ENCODE measurements at regions not wholly inside any gene's neighbourhood (a gene's known extent, or its start where the extent isn't known, plus 50 kb on each side); places are given as distances from the start of the nearest gene placed in this dataset.

GRCh38 chr4:20353646-20354045, 101.9 kb downstream of the SLIT2 start:
- Histone ChIP-seq H3K27ac (ENCODE audit: low read length) (no peak overlapping the region), H3K9me3 (ENCODE audit: control insufficient read depth, low read length) (no peaks in the 10 kb centered on the region), H3K4me3 (ENCODE audit: low read length) (no peak overlapping the region), H3K4me1 (ENCODE audit: control insufficient read depth, insufficient read depth, low read length) (peaks cover 3% of the 10 kb centered on the region), H3K27me3 (ENCODE audit: control insufficient read depth, insufficient read depth) (no peaks in the 10 kb centered on the region)
- ATAC-seq (no peak), DNase-seq (no peak)
- 74% methylated on average over 2 of the region's 2 CpGs for WGBS
- intact Hi-C loops (cut with DNase I), result no loop called here

DNA sequence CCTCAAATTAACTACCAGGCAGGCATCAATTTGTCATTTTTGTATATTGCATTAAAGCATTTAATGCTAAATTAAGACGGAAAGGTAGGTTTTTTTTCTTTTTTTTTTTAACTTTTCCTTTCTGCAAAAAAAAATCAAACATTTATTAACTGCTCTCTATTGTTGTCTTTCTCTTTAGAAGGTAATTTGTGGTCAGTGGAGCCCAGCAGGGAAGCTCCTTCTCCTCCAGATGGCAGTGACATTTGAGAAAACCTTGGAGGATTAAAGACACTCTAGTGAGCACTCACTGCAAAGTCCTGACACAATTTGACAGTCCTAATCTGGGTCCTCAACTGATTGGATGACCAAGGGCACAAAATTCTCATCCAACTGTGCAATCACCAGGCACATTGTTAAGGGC, 102.4 kb downstream of the SLIT2 start:
- no peaks in the 10 kb centered on the region for H3K27me3 ChIP-seq (ENCODE audit: control insufficient read depth, insufficient read depth)
- peaks cover 3% of the 10 kb centered on the region for H3K4me1 ChIP-seq (ENCODE audit: control insufficient read depth, insufficient read depth, low read length)
- no peak for ATAC-seq
- no peak overlapping the region for H3K27ac ChIP-seq (ENCODE audit: low read length)
- intact Hi-C loops (cut with DNase I), result no loop called here
- no peak for DNase-seq
- H3K9me3 ChIP-seq (ENCODE audit: control insufficient read depth, low read length), result no peaks in the 10 kb centered on the region
- no peak overlapping the region for H3K4me3 ChIP-seq (ENCODE audit: low read length)
- 64% methylated on average over 1 of the region's 1 CpG for WGBS

DNA sequence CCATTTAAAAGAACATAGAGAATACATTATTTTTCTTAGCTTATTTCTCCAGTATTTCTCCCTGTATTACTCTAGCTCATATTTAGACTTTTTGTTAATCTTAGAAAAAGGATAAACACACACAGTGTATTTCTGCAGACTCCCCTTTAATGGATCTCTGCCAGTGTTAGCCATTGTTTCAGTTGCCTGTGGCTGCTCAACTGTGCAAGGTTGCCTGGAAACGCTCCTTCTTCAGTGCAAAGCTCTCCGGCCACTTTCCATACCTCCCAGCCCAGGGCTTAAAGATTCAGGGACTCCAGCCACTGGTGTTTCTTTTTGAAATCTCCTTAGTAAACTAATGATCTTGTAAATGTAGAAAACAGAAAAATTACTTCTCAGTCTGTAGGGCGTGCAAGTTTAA, 104.9 kb downstream of the SLIT2 start:
- ATAC-seq (no peak), DNase-seq (no peak)
- WGBS, result 50% methylated on average over 3 of the region's 3 CpGs

GRCh38 chr4:20358110-20358509, 106.4 kb downstream of the SLIT2 start:
- intact Hi-C loops (cut with DNase I), result no loop called here
- no peak overlapping the region for H3K27ac ChIP-seq (ENCODE audit: low read length)
- H3K4me1 ChIP-seq (ENCODE audit: control insufficient read depth, insufficient read depth, low read length), result peaks cover 1% of the 10 kb centered on the region
- H3K27me3 ChIP-seq (ENCODE audit: control insufficient read depth, insufficient read depth), result no peaks in the 10 kb centered on the region
- ATAC-seq, result no peak
- H3K9me3 ChIP-seq (ENCODE audit: control insufficient read depth, low read length), result no peaks in the 10 kb centered on the region
- DNase-seq, result no peak
- no peak overlapping the region for H3K4me3 ChIP-seq (ENCODE audit: low read length)
- WGBS, result 93% methylated on average over 8 of the region's 8 CpGs

More for the DNA sequence above, 104.9 kb downstream of the SLIT2 start:
- intact Hi-C loops (cut with DNase I), result no loop called here
- H3K27me3 ChIP-seq (ENCODE audit: control insufficient read depth, insufficient read depth), result no peaks in the 10 kb centered on the region
- peaks cover 1% of the 10 kb centered on the region for H3K4me1 ChIP-seq (ENCODE audit: control insufficient read depth, insufficient read depth, low read length)
- H3K9me3 ChIP-seq (ENCODE audit: control insufficient read depth, low read length), result no peaks in the 10 kb centered on the region
- H3K27ac ChIP-seq (ENCODE audit: low read length), result no peak overlapping the region
- no peak overlapping the region for H3K4me3 ChIP-seq (ENCODE audit: low read length)

- intact Hi-C loops (cut with DNase I), result no loop called here
- Histone ChIP-seq H3K4me1 (ENCODE audit: control insufficient read depth, insufficient read depth, low read length) (no peaks in the 10 kb centered on the region), H3K27ac (ENCODE audit: low read length) (no peak overlapping the region), H3K4me3 (ENCODE audit: low read length) (no peak overlapping the region), H3K27me3 (ENCODE audit: control insufficient read depth, insufficient read depth) (no peaks in the 10 kb centered on the region), H3K9me3 (ENCODE audit: control insufficient read depth, low read length) (no peaks in the 10 kb centered on the region)
- ATAC-seq (no peak), DNase-seq (no peak)
- WGBS, result 97% methylated on average over 1 of the region's 1 CpG
Observed at GRCh38 chr4:20359692-20360091, 108.0 kb downstream of the SLIT2 start.

DNA sequence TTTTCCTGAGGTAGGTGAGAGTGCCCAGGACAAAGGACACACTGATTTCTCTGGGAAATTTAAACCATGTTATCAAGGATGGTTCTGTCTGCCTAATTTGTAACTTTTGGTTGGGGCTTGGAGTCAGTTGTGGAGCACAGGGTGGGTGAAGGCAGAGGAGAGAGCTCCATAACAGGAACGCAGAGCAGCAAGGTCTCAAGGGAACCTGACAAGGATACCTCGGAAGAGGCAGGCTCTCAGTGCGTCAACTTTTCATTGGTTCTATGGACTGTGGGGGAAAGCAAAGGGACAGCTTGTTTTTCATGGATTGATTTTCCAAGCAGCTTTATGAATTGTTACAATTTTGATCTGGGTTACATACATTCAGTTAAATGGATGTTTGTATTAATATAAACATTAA, 110.4 kb downstream of the SLIT2 start:
- Histone ChIP-seq H3K9me3 (ENCODE audit: control insufficient read depth, low read length) (no peaks in the 10 kb centered on the region), H3K27me3 (ENCODE audit: control insufficient read depth, insufficient read depth) (no peaks in the 10 kb centered on the region), H3K4me1 (ENCODE audit: control insufficient read depth, insufficient read depth, low read length) (no peaks in the 10 kb centered on the region), H3K4me3 (ENCODE audit: low read length) (no peak overlapping the region), H3K27ac (ENCODE audit: low read length) (no peak overlapping the region)
- ATAC-seq (no peak), DNase-seq (no peak)
- intact Hi-C loops (cut with DNase I), result no loop called here
- WGBS, result 90% methylated on average over 3 of the region's 3 CpGs

- Histone ChIP-seq H3K4me3 (ENCODE audit: low read length) (no peak overlapping the region), H3K27ac (ENCODE audit: low read length) (no peak overlapping the region), H3K4me1 (ENCODE audit: control insufficient read depth, insufficient read depth, low read length) (no peaks in the 10 kb centered on the region), H3K9me3 (ENCODE audit: control insufficient read depth, low read length) (no peaks in the 10 kb centered on the region), H3K27me3 (ENCODE audit: control insufficient read depth, insufficient read depth) (no peaks in the 10 kb centered on the region)
- intact Hi-C loops (cut with DNase I), result no loop called here
- WGBS, result 85% methylated on average over 4 of the region's 4 CpGs
- no peak for DNase-seq
- no peak for ATAC-seq
Observed at GRCh38 chr4:20364969-20365368, 113.3 kb downstream of the SLIT2 start.

DNA sequence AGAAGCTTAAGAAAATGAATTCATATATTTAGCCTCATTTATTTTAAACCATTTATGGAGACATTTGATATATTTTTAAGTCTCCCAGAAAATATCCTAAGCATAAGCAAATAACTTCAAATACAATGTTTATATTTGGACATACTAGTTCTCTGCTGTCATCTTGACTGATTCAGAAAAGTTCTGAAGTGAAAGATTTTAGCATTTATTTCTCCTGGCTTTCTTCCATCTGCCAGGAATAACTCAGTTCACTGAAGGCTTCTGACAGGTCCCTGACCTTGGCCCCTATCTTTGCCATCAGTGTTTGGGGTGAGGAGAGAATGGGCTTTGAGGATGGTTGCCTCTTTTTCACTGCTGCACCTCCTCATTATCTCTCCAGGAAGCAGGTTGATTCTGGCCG, 115.7 kb downstream of the SLIT2 start:
- H3K27me3 ChIP-seq (ENCODE audit: control insufficient read depth, insufficient read depth), result no peaks in the 10 kb centered on the region
- intact Hi-C loops (cut with DNase I), result no loop called here
- H3K4me3 ChIP-seq (ENCODE audit: low read length), result no peak overlapping the region
- no peak for ATAC-seq
- WGBS, result 50% methylated on average over 1 of the region's 1 CpG
- no peaks in the 10 kb centered on the region for H3K4me1 ChIP-seq (ENCODE audit: control insufficient read depth, insufficient read depth, low read length)
- DNase-seq, result no peak
- H3K9me3 ChIP-seq (ENCODE audit: control insufficient read depth, low read length), result no peaks in the 10 kb centered on the region
- H3K27ac ChIP-seq (ENCODE audit: low read length), result no peak overlapping the region

DNA sequence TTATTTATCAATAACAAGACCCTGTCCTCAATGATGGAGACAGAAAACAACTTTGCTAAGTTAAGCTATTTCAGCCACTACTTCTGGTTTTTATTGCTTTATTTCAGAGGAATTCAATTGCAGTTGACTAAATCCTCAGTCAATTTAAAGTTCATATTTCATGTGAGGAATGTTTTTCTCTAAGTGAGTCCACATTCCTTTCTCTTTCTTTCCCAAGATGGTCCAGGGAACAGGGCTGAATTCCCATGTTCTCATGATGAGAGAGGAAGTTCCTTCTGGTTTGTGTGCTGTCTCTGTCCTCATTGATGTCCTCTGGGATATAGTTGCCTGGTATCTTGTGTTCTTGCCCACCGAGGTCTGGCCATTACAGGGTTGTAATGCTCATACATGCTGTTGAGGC, 117.2 kb downstream of the SLIT2 start:
- no peak for DNase-seq
- no peaks in the 10 kb centered on the region for H3K4me1 ChIP-seq (ENCODE audit: control insufficient read depth, insufficient read depth, low read length)
- H3K27ac ChIP-seq (ENCODE audit: low read length), result no peak overlapping the region
- WGBS, result 56% methylated on average over 1 of the region's 1 CpG
- H3K27me3 ChIP-seq (ENCODE audit: control insufficient read depth, insufficient read depth), result no peaks in the 10 kb centered on the region
- ATAC-seq, result no peak
- no peaks in the 10 kb centered on the region for H3K9me3 ChIP-seq (ENCODE audit: control insufficient read depth, low read length)
- intact Hi-C loops (cut with DNase I), result no loop called here
- no peak overlapping the region for H3K4me3 ChIP-seq (ENCODE audit: low read length)

DNA sequence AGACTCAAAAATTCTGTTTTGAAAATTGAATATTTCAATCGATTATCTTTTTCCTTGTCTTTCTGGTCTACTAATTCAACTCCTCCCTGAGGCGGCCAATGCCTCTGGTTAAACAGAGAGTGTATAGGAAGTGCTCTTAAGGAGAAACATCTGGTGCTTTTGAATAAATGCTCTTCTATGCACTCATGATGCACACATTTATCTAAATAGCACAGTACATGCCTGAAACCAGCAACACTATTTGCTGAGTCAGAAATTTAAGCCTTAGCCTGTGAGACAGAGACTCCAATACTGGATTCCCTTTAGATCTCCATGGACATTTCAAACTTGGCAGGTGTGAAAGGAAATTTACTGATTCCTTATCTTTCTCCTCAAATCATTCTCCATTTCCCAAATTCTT, 118.6 kb downstream of the SLIT2 start:
- Histone ChIP-seq H3K9me3 (ENCODE audit: control insufficient read depth, low read length) (no peaks in the 10 kb centered on the region), H3K4me3 (ENCODE audit: low read length) (no peak overlapping the region), H3K4me1 (ENCODE audit: control insufficient read depth, insufficient read depth, low read length) (no peaks in the 10 kb centered on the region), H3K27ac (ENCODE audit: low read length) (no peak overlapping the region), H3K27me3 (ENCODE audit: control insufficient read depth, insufficient read depth) (no peaks in the 10 kb centered on the region)
- intact Hi-C loops (cut with DNase I), result no loop called here
- WGBS, result 69% methylated on average over 2 of the region's 2 CpGs
- DNase-seq (no peak), ATAC-seq (no peak)

GRCh38 chr4:20376070-20376469, 124.4 kb downstream of the SLIT2 start:
- DNase-seq (no peak), ATAC-seq (no peak)
- no peak overlapping the region for H3K27ac ChIP-seq (ENCODE audit: low read length)
- H3K27me3 ChIP-seq (ENCODE audit: control insufficient read depth, insufficient read depth), result no peaks in the 10 kb centered on the region
- H3K4me1 ChIP-seq (ENCODE audit: control insufficient read depth, insufficient read depth, low read length), result no peaks in the 10 kb centered on the region
- no peak overlapping the region for H3K4me3 ChIP-seq (ENCODE audit: low read length)
- intact Hi-C loops (cut with DNase I), result no loop called here
- H3K9me3 ChIP-seq (ENCODE audit: control insufficient read depth, low read length), result no peaks in the 10 kb centered on the region
- 63% methylated on average over 2 of the region's 2 CpGs for WGBS

- Histone ChIP-seq H3K27me3 (ENCODE audit: control insufficient read depth, insufficient read depth) (no peaks in the 10 kb centered on the region), H3K27ac (ENCODE audit: low read length) (no peak overlapping the region), H3K4me3 (ENCODE audit: low read length) (no peak overlapping the region), H3K9me3 (ENCODE audit: control insufficient read depth, low read length) (no peaks in the 10 kb centered on the region), H3K4me1 (ENCODE audit: control insufficient read depth, insufficient read depth, low read length) (no peaks in the 10 kb centered on the region)
- WGBS, result 74% methylated on average over 1 of the region's 1 CpG
- intact Hi-C loops (cut with DNase I), result no loop called here
- no peak for DNase-seq
- ATAC-seq, result no peak
Observed at GRCh38 chr4:20378181-20378580, 126.5 kb downstream of the SLIT2 start.
